ENCODE measurements at regions not wholly inside any gene's neighbourhood (a gene's known extent, or its start where the extent isn't known, plus 50 kb on each side); places are given as distances from the start of the nearest gene placed in this dataset.

DNA sequence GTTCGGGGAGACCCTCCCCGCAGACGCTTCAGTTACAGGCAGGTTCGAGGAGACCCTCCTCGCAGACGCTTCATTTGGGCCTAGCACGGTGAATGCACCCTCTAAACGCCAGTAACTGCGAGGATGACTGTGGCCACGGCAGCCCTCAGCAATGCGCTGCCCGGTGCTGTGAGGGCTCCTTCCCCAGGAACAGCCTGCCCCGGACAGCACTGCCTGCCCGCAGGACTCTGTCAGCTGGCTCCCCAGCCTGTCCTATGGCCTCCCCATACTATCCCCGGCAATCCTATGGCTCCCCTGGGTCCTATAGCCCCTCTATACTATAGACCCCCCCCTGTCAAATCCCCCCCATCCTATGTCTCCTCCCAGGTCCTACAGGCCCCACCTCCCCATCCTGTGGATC, 238.9 kb downstream of the RBFOX3 start:
- H3K79me2 ChIP-seq (ENCODE audit: insufficient read depth, low read length): no peaks in the 10 kb centered on the region
- H2AFZ ChIP-seq (ENCODE audit: low read depth, low read length): no peak overlapping the region
- no peak overlapping the region for H3K4me3 ChIP-seq (ENCODE audit: low read depth in 1 of 2, low read length in 2 of 2)
- DNase-seq: no peak
- TF ChIP-seq EZH2 (IDR thresholded peaks at IDR 0.05; ENCODE audit: borderline replicate concordance, low read depth, low read length, severe bottlenecking): no peak
- TF ChIP-seq, protein P1, sequence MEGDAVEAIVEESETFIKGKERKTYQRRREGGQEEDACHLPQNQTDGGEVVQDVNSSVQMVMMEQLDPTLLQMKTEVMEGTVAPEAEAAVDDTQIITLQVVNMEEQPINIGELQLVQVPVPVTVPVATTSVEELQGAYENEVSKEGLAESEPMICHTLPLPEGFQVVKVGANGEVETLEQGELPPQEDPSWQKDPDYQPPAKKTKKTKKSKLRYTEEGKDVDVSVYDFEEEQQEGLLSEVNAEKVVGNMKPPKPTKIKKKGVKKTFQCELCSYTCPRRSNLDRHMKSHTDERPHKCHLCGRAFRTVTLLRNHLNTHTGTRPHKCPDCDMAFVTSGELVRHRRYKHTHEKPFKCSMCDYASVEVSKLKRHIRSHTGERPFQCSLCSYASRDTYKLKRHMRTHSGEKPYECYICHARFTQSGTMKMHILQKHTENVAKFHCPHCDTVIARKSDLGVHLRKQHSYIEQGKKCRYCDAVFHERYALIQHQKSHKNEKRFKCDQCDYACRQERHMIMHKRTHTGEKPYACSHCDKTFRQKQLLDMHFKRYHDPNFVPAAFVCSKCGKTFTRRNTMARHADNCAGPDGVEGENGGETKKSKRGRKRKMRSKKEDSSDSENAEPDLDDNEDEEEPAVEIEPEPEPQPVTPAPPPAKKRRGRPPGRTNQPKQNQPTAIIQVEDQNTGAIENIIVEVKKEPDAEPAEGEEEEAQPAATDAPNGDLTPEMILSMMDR (IDR thresholded peaks at IDR 0.05; ENCODE audit: borderline replicate concordance, extremely low read depth, low read length, poor library complexity, severe bottlenecking): no peak
- H3K27ac ChIP-seq (ENCODE audit: low read length): no peak overlapping the region
- no peak overlapping the region for H3K9ac ChIP-seq (ENCODE audit: low read depth, low read length)
- no peaks in the 10 kb centered on the region for H3K9me3 ChIP-seq (ENCODE audit: insufficient read depth, low read length, severe bottlenecking)
- H3K36me3 ChIP-seq (ENCODE audit: insufficient read depth, low read length): no peaks in the 10 kb centered on the region
- peaks cover 16% of the 10 kb centered on the region for H3K27me3 ChIP-seq (ENCODE audit: insufficient read depth, low read length, poor library complexity)
- no peak for ATAC-seq (ENCODE audit: insufficient read depth, low read depth)
- H3K4me1 ChIP-seq (ENCODE audit: insufficient read depth, low read length): no peaks in the 10 kb centered on the region
- no peaks in the 10 kb centered on the region for H4K20me1 ChIP-seq (ENCODE audit: insufficient read depth, low read length)
- H3K4me2 ChIP-seq (ENCODE audit: insufficient read depth, low read length): no peak overlapping the region

DNA sequence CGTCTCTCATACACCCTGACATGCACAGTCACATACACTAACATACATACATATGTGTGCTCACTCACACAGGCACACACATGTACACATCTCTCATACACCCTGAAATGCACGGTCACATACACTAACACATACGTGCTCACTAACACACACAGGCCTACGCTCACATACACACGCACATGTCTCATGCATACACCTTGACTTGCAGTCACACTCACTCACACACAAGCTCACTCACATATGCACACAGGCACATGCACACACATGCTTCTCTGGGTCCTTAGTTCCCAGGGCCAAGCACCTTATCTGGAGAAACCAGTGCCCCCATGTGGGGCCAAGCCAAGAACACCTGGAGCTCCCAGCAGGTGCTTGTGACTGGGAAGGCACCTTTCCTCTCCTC, 240.3 kb downstream of the RBFOX3 start:
- no peak overlapping the region for H3K4me2 ChIP-seq (ENCODE audit: insufficient read depth, low read length)
- TF ChIP-seq, protein P1 (IDR thresholded peaks at IDR 0.05; ENCODE audit: borderline replicate concordance, extremely low read depth, low read length, poor library complexity, severe bottlenecking): no peak
- TF ChIP-seq EZH2 (IDR thresholded peaks at IDR 0.05; ENCODE audit: borderline replicate concordance, low read depth, low read length, severe bottlenecking): no peak

DNA sequence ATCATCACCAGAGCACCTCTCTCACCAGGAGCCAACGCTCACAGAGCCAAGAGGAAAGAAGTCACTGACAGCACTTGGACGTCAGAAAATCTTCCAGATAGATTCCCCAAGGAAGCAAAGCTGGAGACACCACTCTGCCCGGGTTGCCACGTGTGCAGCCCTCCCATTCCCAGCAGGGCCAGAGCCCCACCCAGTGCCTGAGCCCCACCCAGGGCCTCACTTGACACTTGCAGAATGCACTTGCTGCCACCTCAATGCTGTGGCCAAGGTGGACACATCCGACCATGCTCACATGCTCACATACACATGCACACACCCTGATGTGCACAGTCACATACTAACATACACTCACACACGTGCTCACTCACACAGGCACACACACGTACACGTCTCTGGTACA, 240.7 kb downstream of the RBFOX3 start:
- no peak overlapping the region for H2AFZ ChIP-seq (ENCODE audit: low read depth, low read length)
- H4K20me1 ChIP-seq (ENCODE audit: insufficient read depth, low read length): no peaks in the 10 kb centered on the region
- no peak overlapping the region for H3K9ac ChIP-seq (ENCODE audit: low read depth, low read length)
- DNase-seq: no peak
- no peak for ATAC-seq (ENCODE audit: insufficient read depth, low read depth)
- H3K27me3 ChIP-seq (ENCODE audit: insufficient read depth, low read length, poor library complexity): peaks cover 11% of the 10 kb centered on the region
- TF ChIP-seq, protein P1 (IDR thresholded peaks at IDR 0.05; ENCODE audit: borderline replicate concordance, extremely low read depth, low read length, poor library complexity, severe bottlenecking): no peak
- no peak for TF ChIP-seq EZH2 (IDR thresholded peaks at IDR 0.05; ENCODE audit: borderline replicate concordance, low read depth, low read length, severe bottlenecking)
- H3K4me1 ChIP-seq (ENCODE audit: insufficient read depth, low read length): no peaks in the 10 kb centered on the region
- no peaks in the 10 kb centered on the region for H3K36me3 ChIP-seq (ENCODE audit: insufficient read depth, low read length)
- H3K4me2 ChIP-seq (ENCODE audit: insufficient read depth, low read length): no peak overlapping the region
- H3K79me2 ChIP-seq (ENCODE audit: insufficient read depth, low read length): no peaks in the 10 kb centered on the region
- H3K4me3 ChIP-seq (ENCODE audit: low read depth in 1 of 2, low read length in 2 of 2): no peak overlapping the region
- H3K9me3 ChIP-seq (ENCODE audit: insufficient read depth, low read length, severe bottlenecking): no peaks in the 10 kb centered on the region
- no peak overlapping the region for H3K27ac ChIP-seq (ENCODE audit: low read length)

More for the DNA sequence above, 240.3 kb downstream of the RBFOX3 start:
- no peaks in the 10 kb centered on the region for H3K4me1 ChIP-seq (ENCODE audit: insufficient read depth, low read length)
- H4K20me1 ChIP-seq (ENCODE audit: insufficient read depth, low read length): no peaks in the 10 kb centered on the region
- ATAC-seq (ENCODE audit: insufficient read depth, low read depth) (no peak), DNase-seq (no peak)
- no peaks in the 10 kb centered on the region for H3K36me3 ChIP-seq (ENCODE audit: insufficient read depth, low read length)
- no peak overlapping the region for H3K9ac ChIP-seq (ENCODE audit: low read depth, low read length)
- no peaks in the 10 kb centered on the region for H3K9me3 ChIP-seq (ENCODE audit: insufficient read depth, low read length, severe bottlenecking)
- H3K27me3 ChIP-seq (ENCODE audit: insufficient read depth, low read length, poor library complexity): peaks cover 12% of the 10 kb centered on the region
- no peak overlapping the region for H3K4me3 ChIP-seq (ENCODE audit: low read depth in 1 of 2, low read length in 2 of 2)
- no peak overlapping the region for H3K27ac ChIP-seq (ENCODE audit: low read length)
- H3K79me2 ChIP-seq (ENCODE audit: insufficient read depth, low read length): no peaks in the 10 kb centered on the region
- H2AFZ ChIP-seq (ENCODE audit: low read depth, low read length): no peak overlapping the region

DNA sequence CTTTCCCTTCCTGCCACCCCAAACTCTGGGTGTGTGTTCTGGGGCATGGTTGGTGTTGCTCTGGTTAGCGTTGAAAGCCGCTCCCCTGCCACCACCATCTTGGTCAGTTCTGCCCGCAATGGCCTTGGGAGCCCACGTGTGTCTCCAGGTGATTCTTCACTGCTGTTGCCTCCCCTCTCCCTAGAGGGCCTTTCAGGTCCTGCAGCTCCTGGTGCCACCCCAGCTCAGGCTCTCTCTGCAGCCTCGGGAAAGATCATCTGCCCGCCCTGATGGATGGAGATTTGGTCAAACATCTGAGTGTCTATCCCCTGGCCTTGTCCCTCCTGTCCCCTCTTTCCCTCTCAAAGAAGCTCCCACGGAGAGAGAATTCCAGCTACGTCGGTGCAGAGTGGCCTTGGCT, 241.3 kb downstream of the RBFOX3 start:
- DNase-seq (no peak), ATAC-seq (ENCODE audit: insufficient read depth, low read depth) (no peak)
- H2AFZ ChIP-seq (ENCODE audit: low read depth, low read length): no peak overlapping the region
- no peak overlapping the region for H3K4me3 ChIP-seq (ENCODE audit: low read depth in 1 of 2, low read length in 2 of 2)
- H3K9me3 ChIP-seq (ENCODE audit: insufficient read depth, low read length, severe bottlenecking): no peaks in the 10 kb centered on the region
- H3K4me2 ChIP-seq (ENCODE audit: insufficient read depth, low read length): no peak overlapping the region
- H3K9ac ChIP-seq (ENCODE audit: low read depth, low read length): no peak overlapping the region
- no peaks in the 10 kb centered on the region for H3K36me3 ChIP-seq (ENCODE audit: insufficient read depth, low read length)
- H4K20me1 ChIP-seq (ENCODE audit: insufficient read depth, low read length): no peaks in the 10 kb centered on the region
- H3K4me1 ChIP-seq (ENCODE audit: insufficient read depth, low read length): no peaks in the 10 kb centered on the region
- TF ChIP-seq, protein P1 (IDR thresholded peaks at IDR 0.05; ENCODE audit: borderline replicate concordance, extremely low read depth, low read length, poor library complexity, severe bottlenecking): no peak
- no peak for TF ChIP-seq EZH2 (IDR thresholded peaks at IDR 0.05; ENCODE audit: borderline replicate concordance, low read depth, low read length, severe bottlenecking)
- peaks cover 5% of the 10 kb centered on the region for H3K27me3 ChIP-seq (ENCODE audit: insufficient read depth, low read length, poor library complexity)
- H3K79me2 ChIP-seq (ENCODE audit: insufficient read depth, low read length): no peaks in the 10 kb centered on the region
- H3K27ac ChIP-seq (ENCODE audit: low read length): no peak overlapping the region

Measured in DND-41 (cell line).